ENCODE measurements at regions not wholly inside any gene's neighbourhood (a gene's known extent, or its start where the extent isn't known, plus 50 kb on each side); places are given as distances from the start of the nearest gene placed in this dataset.

DNA sequence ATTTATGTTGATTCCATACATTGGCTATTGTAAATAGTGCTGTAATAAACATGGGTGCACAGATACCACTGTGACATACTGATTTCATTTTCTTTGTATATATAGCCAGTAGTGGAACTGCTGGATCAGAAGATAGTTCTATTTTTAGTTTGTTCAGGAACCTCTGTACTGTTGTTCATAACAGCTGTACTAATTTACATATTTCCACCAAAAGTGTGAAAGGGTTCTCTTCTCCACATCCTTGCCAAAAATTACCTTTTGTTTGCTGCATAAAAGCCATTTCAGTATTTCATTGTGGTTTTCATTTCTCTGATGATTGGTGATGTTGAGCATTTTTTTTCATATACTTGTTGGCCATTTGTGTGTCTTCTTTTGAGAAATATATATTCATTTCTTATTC is 1962.1 kb downstream of the PCDH9 start:
- TF ChIP-seq, protein P1, sequence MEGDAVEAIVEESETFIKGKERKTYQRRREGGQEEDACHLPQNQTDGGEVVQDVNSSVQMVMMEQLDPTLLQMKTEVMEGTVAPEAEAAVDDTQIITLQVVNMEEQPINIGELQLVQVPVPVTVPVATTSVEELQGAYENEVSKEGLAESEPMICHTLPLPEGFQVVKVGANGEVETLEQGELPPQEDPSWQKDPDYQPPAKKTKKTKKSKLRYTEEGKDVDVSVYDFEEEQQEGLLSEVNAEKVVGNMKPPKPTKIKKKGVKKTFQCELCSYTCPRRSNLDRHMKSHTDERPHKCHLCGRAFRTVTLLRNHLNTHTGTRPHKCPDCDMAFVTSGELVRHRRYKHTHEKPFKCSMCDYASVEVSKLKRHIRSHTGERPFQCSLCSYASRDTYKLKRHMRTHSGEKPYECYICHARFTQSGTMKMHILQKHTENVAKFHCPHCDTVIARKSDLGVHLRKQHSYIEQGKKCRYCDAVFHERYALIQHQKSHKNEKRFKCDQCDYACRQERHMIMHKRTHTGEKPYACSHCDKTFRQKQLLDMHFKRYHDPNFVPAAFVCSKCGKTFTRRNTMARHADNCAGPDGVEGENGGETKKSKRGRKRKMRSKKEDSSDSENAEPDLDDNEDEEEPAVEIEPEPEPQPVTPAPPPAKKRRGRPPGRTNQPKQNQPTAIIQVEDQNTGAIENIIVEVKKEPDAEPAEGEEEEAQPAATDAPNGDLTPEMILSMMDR (conservative IDR thresholded peaks at IDR 0.05; ENCODE audit: low read length) = no peak
- TF ChIP-seq EZH2phosphoT487 (IDR thresholded peaks at IDR 0.05; ENCODE audit: borderline replicate concordance) = no peak

All from Loucy (cell line).